Neural cell (in vitro differentiated cells): ENCODE measurements at regions not wholly inside any gene's neighbourhood (a gene's known extent, or its start where the extent isn't known, plus 50 kb on each side); places are given as distances from the start of the nearest gene placed in this dataset.

Source experiments
- H2AFZ ChIP-seq: fragments of 200-600, 300-800 bp; sonication (generic), shearing (Covaris generic); 2 replicates; pipeline ENCODE4 v1.6.0; 2014; ENCODE audit warnings: low read depth, mild to moderate bottlenecking, antibody characterized with exemption, low read length, moderate library complexity
- H3F3A ChIP-seq: fragments of 200-600 bp; shearing (Covaris generic); 2 replicates; pipeline ENCODE4 v1.6.1; 2016; ENCODE audit warnings: mild to moderate bottlenecking, moderate library complexity, mixed read lengths, antibody characterized with exemption, low read length; ENCODE audit not compliant: insufficient read depth, poor library complexity, severe bottlenecking
- H3K27ac ChIP-seq: fragments of 200-600, 300-800 bp; sonication (generic), shearing (Covaris generic); 2 replicates; pipeline ENCODE4 v1.5.1; 2014; ENCODE audit warnings: mild to moderate bottlenecking, low read length, moderate library complexity
- H3K27me3 ChIP-seq: fragments of 300-800, 200-600 bp; sonication (generic), shearing (Covaris generic); 2 replicates; pipeline ENCODE4 v1.6.0; 2014; ENCODE audit warnings: mild to moderate bottlenecking, low read depth, low read length, moderate library complexity; ENCODE audit not compliant: insufficient read depth
- H3K36me3 ChIP-seq: fragments of 300-800, 200-600 bp; sonication (generic), shearing (Covaris generic); 2 replicates; pipeline ENCODE4 v1.5.1; 2014; ENCODE audit warnings: mild to moderate bottlenecking, antibody characterized with exemption, low read length, moderate library complexity; ENCODE audit not compliant: insufficient read depth
- H3K4me2 ChIP-seq: fragments of 300-800, 200-600 bp; sonication (generic), shearing (Covaris generic); 2 replicates; pipeline ENCODE4 v1.6.0; 2014; ENCODE audit warnings: mild to moderate bottlenecking, low read length
- H3K4me3 ChIP-seq: fragments of 300-800, 200-600 bp; sonication (generic), shearing (Covaris generic); 2 replicates; pipeline ENCODE4 v1.5.1; 2014; ENCODE audit warnings: mild to moderate bottlenecking, low read length, moderate library complexity
- H3K79me2 ChIP-seq: fragments of 200-600 bp; shearing (Covaris generic); replicated peaks from 2 replicates; pipeline ENCODE4 v1.6.0; 2014; ENCODE audit warnings: mild to moderate bottlenecking, low read length, moderate library complexity; ENCODE audit not compliant: insufficient read depth
- H3K9ac ChIP-seq: fragments of 300-800, 200-600 bp; sonication (generic), shearing (Covaris generic); 2 replicates; pipeline ENCODE4 v1.6.1; 2016; ENCODE audit warnings: mild to moderate bottlenecking, low read length, mixed read lengths
- H3K9me2 ChIP-seq: fragments of 200-600 bp; shearing (Covaris generic); 2 replicates; pipeline ENCODE4 v1.6.1; 2016; ENCODE audit warnings: mild to moderate bottlenecking, low read length, mixed read lengths; ENCODE audit not compliant: insufficient read depth
- H3K9me3 ChIP-seq: fragments of 200-600, 300-800 bp; sonication (generic), shearing (Covaris generic); 2 replicates; pipeline ENCODE4 v1.6.1; 2016; ENCODE audit warnings: mild to moderate bottlenecking, mixed run types, low read length, moderate library complexity, mixed read lengths
- H4K20me1 ChIP-seq: fragments of 200-600 bp; shearing (Covaris generic); 2 replicates; pipeline ENCODE4 v1.6.1; 2016; ENCODE audit warnings: mild to moderate bottlenecking, mixed run types; ENCODE audit not compliant: insufficient read depth
- CTCF ChIP-seq: fragments of 450-650 bp; IDR thresholded peaks from 2 replicates; pipeline ENCODE4 v1.5.1; 2014; ENCODE audit warnings: antibody characterized with exemption, mild to moderate bottlenecking, moderate library complexity; ENCODE audit not compliant: poor library complexity, severe bottlenecking
- EP300 ChIP-seq: fragments of 450-650 bp; conservative IDR thresholded peaks from 2 replicates; pipeline ENCODE4 v1.6.1; 2014; ENCODE audit warnings: antibody characterized with exemption, mild to moderate bottlenecking, moderate library complexity; ENCODE audit not compliant: poor library complexity, severe bottlenecking
- EZH2 ChIP-seq: fragments of 200-600, 300-800 bp; shearing (Covaris generic), sonication (generic); IDR thresholded peaks from 2 replicates; pipeline ENCODE4 v1.6.1; 2014; ENCODE audit warnings: antibody characterized with exemption, low read length, borderline replicate concordance, mild to moderate bottlenecking; ENCODE audit not compliant: insufficient read depth, poor library complexity, severe bottlenecking
- MXI1 ChIP-seq: fragments of 450-650 bp; conservative IDR thresholded peaks from 2 replicates; pipeline ENCODE4 v1.6.1; 2014; ENCODE audit warnings: antibody characterized with exemption, mild to moderate bottlenecking; ENCODE audit not compliant: poor library complexity, severe bottlenecking
- POLR2AphosphoS5 ChIP-seq: IDR thresholded peaks from 2 replicates; pipeline ENCODE4 v1.6.1; 2012
- RAD21 ChIP-seq: fragments of 450-650 bp; conservative IDR thresholded peaks from 2 replicates; pipeline ENCODE4 v1.6.1; 2014; ENCODE audit warnings: antibody characterized with exemption, mild to moderate bottlenecking, moderate library complexity
- REST ChIP-seq: IDR thresholded peaks from 2 replicates; pipeline ENCODE4 v1.6.1; 2012; ENCODE audit warnings: borderline replicate concordance
- SMC3 ChIP-seq: fragments of 450-650 bp; conservative IDR thresholded peaks from 2 replicates; pipeline ENCODE4 v1.6.1; 2014; ENCODE audit warnings: antibody characterized with exemption, mild to moderate bottlenecking, moderate library complexity; ENCODE audit not compliant: poor library complexity
- TAF1 ChIP-seq: IDR thresholded peaks from 2 replicates; pipeline ENCODE4 v1.6.1; 2012; ENCODE audit warnings: low read depth

- no peaks in the 10 kb centered on the region for H3K9me3 ChIP-seq
- no peaks in the 10 kb centered on the region for H3K36me3 ChIP-seq
- H3K4me3 ChIP-seq, result no peak overlapping the region
- no peak overlapping the region for H2AFZ ChIP-seq
- H3K9ac ChIP-seq, result no peak overlapping the region
- H4K20me1 ChIP-seq, result no peaks in the 10 kb centered on the region
- H3K79me2 ChIP-seq, result no peaks in the 10 kb centered on the region
- H3F3A ChIP-seq, result no peaks in the 10 kb centered on the region
- H3K27ac ChIP-seq, result no peak overlapping the region
- H3K27me3 ChIP-seq, result no peaks in the 10 kb centered on the region
- TF ChIP-seq CTCF, result no peak
- no peak for TF ChIP-seq POLR2AphosphoS5
- TF ChIP-seq MXI1, result no peak
- no peak for TF ChIP-seq EZH2
- TF ChIP-seq TAF1, result no peak
- no peak for TF ChIP-seq REST
- no peak for TF ChIP-seq SMC3
- no peak for TF ChIP-seq RAD21
- no peak for TF ChIP-seq EP300
- H3K4me2 ChIP-seq, result no peak overlapping the region
- no peaks in the 10 kb centered on the region for H3K9me2 ChIP-seq
Observed at GRCh38 chr3:116939550-116939949, 230.0 kb downstream of the TUSC7 start.

GRCh38 chr3:116940719-116941118 lies 231.1 kb downstream of the TUSC7 start:
- Histone ChIP-seq H3K9me2 (no peaks in the 10 kb centered on the region), H3K36me3 (no peaks in the 10 kb centered on the region), H3K9me3 (no peaks in the 10 kb centered on the region), H3K4me2 (no peak overlapping the region), H3K9ac (no peak overlapping the region), H2AFZ (no peak overlapping the region), H4K20me1 (no peaks in the 10 kb centered on the region), H3F3A (no peaks in the 10 kb centered on the region), H3K4me3 (no peak overlapping the region), H3K79me2 (no peaks in the 10 kb centered on the region), H3K27ac (no peak overlapping the region), H3K27me3 (no peaks in the 10 kb centered on the region)
- TF ChIP-seq SMC3 (no peak), TAF1 (no peak), POLR2AphosphoS5 (no peak), EZH2 (no peak), MXI1 (no peak), RAD21 (no peak), EP300 (no peak)

DNA sequence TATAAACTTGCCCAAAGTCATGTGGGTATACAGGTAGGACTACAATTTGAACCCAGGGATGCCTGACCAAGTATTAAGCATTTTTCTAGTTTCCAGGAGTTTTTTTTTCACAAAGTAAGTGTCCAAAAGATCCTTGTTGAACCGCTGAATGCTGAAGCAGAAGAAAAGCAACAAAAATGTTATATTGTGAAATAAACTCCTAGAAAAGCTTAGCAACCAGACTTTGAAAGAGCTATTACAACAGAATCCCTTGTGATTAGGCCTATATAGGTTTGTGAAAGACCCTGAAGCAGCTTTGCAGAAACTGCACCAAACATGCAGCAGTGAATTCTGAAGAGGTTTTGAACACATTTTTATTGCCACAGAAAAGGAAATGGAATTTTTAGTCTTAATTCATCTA lies 236.8 kb downstream of the TUSC7 start:
- Histone ChIP-seq H3K27me3 (no peaks in the 10 kb centered on the region), H3F3A (no peaks in the 10 kb centered on the region), H3K9me3 (no peaks in the 10 kb centered on the region), H3K27ac (no peak overlapping the region), H2AFZ (no peak overlapping the region), H3K36me3 (no peaks in the 10 kb centered on the region), H3K4me3 (no peak overlapping the region), H3K79me2 (no peaks in the 10 kb centered on the region), H3K4me2 (no peak overlapping the region), H3K9ac (no peak overlapping the region), H3K9me2 (no peaks in the 10 kb centered on the region), H4K20me1 (no peaks in the 10 kb centered on the region)
- TF ChIP-seq MXI1 (no peak), CTCF (no peak), SMC3 (no peak), REST (no peak), TAF1 (no peak), POLR2AphosphoS5 (no peak), RAD21 (no peak), EP300 (no peak), EZH2 (no peak)
